HS-5 (cell line): ENCODE measurements at regions not wholly inside any gene's neighbourhood (a gene's known extent, or its start where the extent isn't known, plus 50 kb on each side); places are given as distances from the start of the nearest gene placed in this dataset.

Experiments used
- DNase-seq: peaks from one replicate; pipeline ENCODE4 v3.0.0-alpha.2; 2012; ENCODE audit warnings: low read depth

DNA sequence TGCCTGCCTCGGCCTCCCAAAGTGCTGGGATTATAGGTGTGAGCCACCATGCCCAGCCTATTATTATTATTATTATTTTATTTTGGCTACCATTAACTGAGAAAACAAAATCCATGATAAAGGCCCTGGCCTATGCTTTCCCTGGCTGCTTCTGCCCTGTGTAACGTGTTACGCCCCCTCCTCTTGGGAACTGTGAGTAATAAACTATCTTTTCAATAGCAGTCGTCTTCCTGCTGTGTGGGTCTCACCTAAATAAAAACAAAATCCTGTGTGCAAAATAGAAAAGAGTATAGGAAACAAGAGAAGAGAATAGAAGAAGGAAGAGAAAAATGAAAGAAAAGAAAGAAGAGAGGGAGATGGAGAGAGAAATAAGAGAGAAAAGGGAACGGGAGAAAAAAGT is 237.0 kb downstream of the MIAT start:
- DNase-seq, result no peak

DNA sequence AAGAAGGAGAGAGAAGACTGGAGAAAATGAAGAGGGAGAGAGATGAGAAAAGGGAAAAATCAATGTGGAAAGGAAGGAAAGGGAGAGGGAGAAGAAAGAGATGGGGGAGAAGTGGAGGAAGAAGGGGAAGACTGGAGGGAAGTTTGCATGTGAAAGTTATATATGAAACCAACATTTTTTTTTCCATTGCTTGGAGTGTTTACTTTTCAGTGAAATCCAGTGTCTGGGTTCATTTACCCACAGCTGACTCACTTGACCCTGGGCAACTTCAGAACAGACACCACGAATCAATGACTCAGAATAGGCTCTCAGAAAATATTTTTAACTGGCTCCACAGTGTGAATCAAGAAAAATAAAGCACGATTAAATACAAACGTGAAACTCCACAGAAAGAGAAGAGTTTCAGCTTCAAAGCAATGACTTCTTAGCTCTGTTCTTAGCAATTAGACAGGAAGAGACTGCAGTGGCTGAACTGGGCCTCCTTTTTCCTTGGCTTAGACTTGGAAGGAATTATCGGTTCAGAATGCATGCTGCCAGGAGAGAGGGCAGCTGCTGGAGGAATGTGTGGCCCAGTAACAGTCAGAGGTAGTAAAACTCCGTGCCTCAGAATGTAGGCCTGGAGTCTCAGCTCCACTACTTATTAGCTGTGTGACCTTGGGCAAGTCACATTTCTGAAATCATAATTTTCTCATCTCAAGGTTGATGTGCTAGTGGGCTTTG is 237.5 kb downstream of the MIAT start:
- DNase-seq, result peak; percentile 80

GRCh38 chr22:26897384-26897783 is 240.0 kb downstream of the MIAT start:
- no peak for DNase-seq

- no peak for DNase-seq
These were observed 241.7 kb downstream of the MIAT start for GRCh38 chr22:26898946-26899605.

DNA sequence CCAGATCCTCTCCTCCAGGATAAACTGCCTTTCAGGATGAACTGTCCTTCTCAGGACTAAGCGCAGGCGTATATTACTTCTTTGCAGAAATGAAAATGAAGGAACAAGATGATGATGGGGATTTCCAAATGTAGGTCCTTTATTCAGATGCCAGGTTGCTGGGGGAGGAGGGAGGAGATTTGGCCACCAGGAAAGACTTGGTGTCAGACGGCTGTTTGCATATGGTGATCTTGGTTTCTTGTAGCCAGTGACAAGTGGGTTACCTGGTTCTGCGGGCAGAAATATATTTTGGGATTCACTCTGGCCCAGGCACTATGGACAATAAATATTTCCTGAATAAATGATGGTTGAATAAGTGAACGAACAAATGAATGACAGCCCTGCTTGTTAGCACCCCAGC is 243.4 kb downstream of the MIAT start:
- DNase-seq, result no peak

- DNase-seq, result no peak
These were observed 243.9 kb downstream of the MIAT start for GRCh38 chr22:26901198-26901816.

DNA sequence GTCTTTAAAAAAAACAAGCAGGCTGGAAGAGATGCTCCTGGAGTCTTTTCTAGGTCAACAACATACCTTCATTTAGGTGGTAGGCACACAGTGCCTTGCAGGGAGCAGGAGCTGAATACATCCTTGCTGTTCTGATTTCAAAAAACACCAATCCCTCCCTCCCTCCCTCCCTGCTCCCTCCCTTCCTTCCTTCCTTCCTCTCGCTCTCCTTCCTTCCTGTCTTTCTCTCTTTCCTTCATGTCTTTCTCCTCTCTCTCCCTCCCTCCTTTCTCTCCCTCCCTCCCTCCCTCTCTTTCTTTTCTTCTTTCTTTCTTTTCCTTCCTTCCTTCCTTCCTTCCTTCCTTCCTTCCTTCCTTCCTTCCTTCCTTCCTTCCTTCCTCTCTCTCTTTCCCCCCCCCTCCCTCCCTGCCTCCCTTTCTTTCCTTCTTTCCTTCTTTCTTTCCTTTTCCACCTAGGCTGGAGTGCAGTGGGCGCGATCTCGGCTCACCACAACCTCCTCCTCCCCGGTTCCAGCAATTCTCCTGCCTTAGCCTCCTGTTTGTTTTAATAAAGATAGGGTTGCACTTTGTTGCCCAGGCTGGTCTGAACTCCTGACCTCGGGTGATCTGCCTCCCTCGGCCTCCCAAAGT is 245.1 kb downstream of the MIAT start:
- no peak for DNase-seq

GRCh38 chr22:26903030-26903856 is 245.9 kb downstream of the MIAT start:
- DNase-seq, result no peak

GRCh38 chr22:26904483-26904882 is 247.1 kb downstream of the MIAT start:
- no peak for DNase-seq

DNA sequence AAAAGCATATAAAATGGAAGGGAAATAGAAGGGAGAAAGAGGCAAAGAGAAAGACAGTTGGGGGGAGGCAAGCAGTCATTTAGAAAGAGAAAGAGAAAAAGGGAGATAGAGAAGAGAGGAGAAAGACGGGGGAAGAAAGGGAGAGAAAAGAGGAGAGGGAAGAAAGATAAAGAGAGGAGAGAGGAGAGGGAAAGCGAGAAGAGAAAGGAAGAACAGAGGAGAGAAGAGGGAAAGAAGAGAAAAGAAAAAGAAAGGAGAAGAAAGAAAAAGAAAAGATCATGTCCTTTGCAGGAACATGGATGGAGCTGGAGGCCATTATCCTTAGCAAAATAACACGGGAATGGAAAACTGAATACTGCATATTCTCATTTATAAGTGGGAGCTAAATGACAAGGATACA is 247.7 kb downstream of the MIAT start:
- no peak for DNase-seq

GRCh38 chr22:26905640-26906039 is 248.3 kb downstream of the MIAT start:
- no peak for DNase-seq

- no peak for DNase-seq
These were observed 249.1 kb downstream of the MIAT start for GRCh38 chr22:26906464-26906863.

DNA sequence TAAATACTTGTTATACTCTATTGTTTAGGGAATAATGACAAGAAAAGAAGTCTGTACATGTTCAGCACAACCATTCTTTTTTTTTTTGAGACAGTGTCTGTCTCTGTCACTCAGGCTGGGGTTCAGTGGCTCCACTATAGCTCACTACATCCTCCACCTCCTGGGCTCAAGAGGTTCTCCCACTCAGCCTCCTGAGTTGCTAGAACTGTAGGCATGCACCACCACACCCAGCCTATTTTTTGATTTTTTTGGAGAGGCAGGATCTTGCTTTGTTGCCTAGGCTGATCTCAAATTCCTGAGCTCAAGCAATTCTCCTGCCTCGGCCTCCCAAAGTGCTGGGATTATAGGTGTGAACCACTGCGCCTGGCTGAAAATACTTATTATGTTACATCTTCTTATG is 250.0 kb downstream of the MIAT start:
- no peak for DNase-seq

DNA sequence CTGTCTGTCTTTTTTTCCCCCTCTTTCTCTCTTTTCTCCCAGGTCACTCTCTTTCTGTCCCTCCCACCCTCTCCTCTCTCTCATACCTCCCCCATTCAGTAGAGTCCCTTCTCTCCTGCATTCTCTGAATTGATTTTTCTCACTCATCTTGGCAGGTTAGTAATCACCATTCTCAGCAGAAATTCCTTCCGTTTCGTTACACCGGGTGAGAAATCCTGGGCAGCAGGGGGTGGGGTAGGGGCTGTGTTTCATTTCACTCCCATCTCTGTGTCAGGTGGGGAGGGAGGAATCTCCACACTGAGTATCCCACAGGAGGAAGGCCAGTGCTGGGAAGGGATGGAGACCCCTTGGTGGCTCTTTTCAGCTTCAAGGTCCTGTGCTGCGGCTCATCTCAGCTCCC is 253.5 kb downstream of the MIAT start:
- no peak for DNase-seq

GRCh38 chr22:26912655-26913345 is 255.4 kb downstream of the MIAT start:
- no peak for DNase-seq

GRCh38 chr22:26914519-26915185 is 257.3 kb downstream of the MIAT start:
- no peak for DNase-seq

DNA sequence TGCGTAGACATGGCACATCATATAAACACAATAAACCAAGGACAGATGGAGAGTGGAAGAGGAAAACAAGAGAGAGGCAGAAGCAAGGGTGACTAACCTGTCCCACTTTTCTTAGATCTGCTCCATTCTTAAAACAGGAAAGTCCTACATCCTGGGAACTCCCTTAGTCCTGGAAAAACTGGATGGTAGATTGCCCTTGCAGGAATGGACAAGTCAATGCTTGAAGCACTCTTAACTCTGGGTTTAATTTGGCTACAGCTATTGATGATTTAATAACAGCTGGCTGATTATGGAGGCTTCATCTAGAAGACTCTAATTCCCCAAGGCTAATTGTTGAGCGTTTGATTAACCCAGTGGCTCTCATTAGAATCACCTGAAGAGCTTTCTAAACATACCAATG is 258.8 kb downstream of the MIAT start:
- DNase-seq, result no peak

- no peak for DNase-seq
These were observed 260.8 kb downstream of the MIAT start for GRCh38 chr22:26918226-26918625.

GRCh38 chr22:26921726-26922125 is 264.3 kb downstream of the MIAT start:
- no peak for DNase-seq

- no peak for DNase-seq
These were observed 265.4 kb downstream of the MIAT start for GRCh38 chr22:26922806-26923205.

DNA sequence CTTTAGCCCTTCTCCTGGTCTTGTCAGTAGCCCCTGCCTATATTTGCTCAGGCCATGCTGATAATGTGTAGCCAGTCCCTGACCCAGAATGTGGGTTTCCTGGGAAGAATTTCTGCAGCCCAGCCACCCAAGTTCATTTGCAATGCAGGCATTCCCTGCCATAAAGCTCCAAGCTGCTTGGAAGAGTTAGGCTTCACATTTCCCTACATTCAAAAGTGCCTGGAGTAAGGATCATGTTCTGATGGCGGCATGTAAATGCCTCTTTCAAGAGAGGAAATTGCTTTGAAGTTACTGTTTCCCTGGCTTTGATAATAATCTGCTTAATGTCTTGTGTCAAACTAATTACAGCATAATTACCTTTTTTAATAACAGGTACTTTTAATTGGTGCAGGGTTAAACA is 266.1 kb downstream of the MIAT start:
- DNase-seq, result no peak
